ENCODE measurements at regions not wholly inside any gene's neighbourhood (a gene's known extent, or its start where the extent isn't known, plus 50 kb on each side); places are given as distances from the start of the nearest gene placed in this dataset.

- H3K27ac ChIP-seq: peak overlapping the region in 2 of 10 donors; percentile 32 to 37
- H3K9me3 ChIP-seq: peaks cover 0 to 15% (median 0%) of the 10 kb centered on the region in 11 donors
- ATAC-seq: no peak
- intact Hi-C loops (cut with DNase I): no loop called here
- no peak for TF ChIP-seq CTCF (IDR thresholded peaks at IDR 0.05)
- H3K36me3 ChIP-seq: no peaks in the 10 kb centered on the region
- H3K27me3 ChIP-seq: no peaks in the 10 kb centered on the region
- H3K4me3 ChIP-seq: peak overlapping the region in 5 of 10 donors; percentile 21 to 33 (median 26)
- WGBS, 2 donors: 46 to 49% methylated on average over 14 of the region's 14 CpGs
- no peak for DNase-seq
- peaks cover 0 to 8% (median 0%) of the 10 kb centered on the region in 9 donors for H3K4me1 ChIP-seq
Measured at GRCh38 chr20:11777387-11778205, 140.1 kb upstream of the BTBD3 start.

- H3K4me3 ChIP-seq: peak overlapping the region in 5 of 10 donors; percentile 21 to 33 (median 26)
- no peaks in the 10 kb centered on the region for H3K36me3 ChIP-seq
- no peak for TF ChIP-seq CTCF (IDR thresholded peaks at IDR 0.05)
- 26 to 41% methylated on average over 5 of the region's 5 CpGs for WGBS, 2 donors
- DNase-seq: no peak
- no peaks in the 10 kb centered on the region for H3K27me3 ChIP-seq
- peak overlapping the region in 2 of 10 donors; percentile 32 to 37 for H3K27ac ChIP-seq
- peaks cover 0 to 8% (median 0%) of the 10 kb centered on the region in 9 donors for H3K4me1 ChIP-seq
- H3K9me3 ChIP-seq: peaks cover 0 to 9% (median 0%) of the 10 kb centered on the region in 11 donors
- ATAC-seq: no peak
- intact Hi-C loops (cut with DNase I): no loop called here
Measured at GRCh38 chr20:11778206-11778570, 139.5 kb upstream of the BTBD3 start.

GRCh38 chr20:11780765-11781369 lies 136.8 kb upstream of the BTBD3 start:
- TF ChIP-seq CTCF (IDR thresholded peaks at IDR 0.05): no peak
- no peak for ATAC-seq
- Histone ChIP-seq H3K27ac (no peak overlapping the region), H3K4me3 (no peak overlapping the region), H3K9me3 (no peaks in the 10 kb centered on the region), H3K27me3 (no peaks in the 10 kb centered on the region), H3K36me3 (no peaks in the 10 kb centered on the region), H3K4me1 (peaks cover 0 to 8% (median 0%) of the 10 kb centered on the region in 9 donors)
- WGBS, 2 donors: 82 to 83% methylated on average over 2 of the region's 2 CpGs
- intact Hi-C loops (cut with DNase I): no loop called here
- DNase-seq: no peak

GRCh38 chr20:11783102-11783850 lies 134.4 kb upstream of the BTBD3 start:
- H3K4me1 ChIP-seq: peaks cover 0 to 6% (median 0%) of the 10 kb centered on the region in 9 donors
- ATAC-seq: no peak
- no peaks in the 10 kb centered on the region for H3K36me3 ChIP-seq
- DNase-seq: no peak
- no peak overlapping the region for H3K27ac ChIP-seq
- intact Hi-C loops (cut with DNase I): no loop called here
- WGBS, 2 donors: 75% methylated on average over 6 of the region's 6 CpGs
- no peak overlapping the region for H3K4me3 ChIP-seq
- H3K27me3 ChIP-seq: no peaks in the 10 kb centered on the region
- no peaks in the 10 kb centered on the region for H3K9me3 ChIP-seq
- TF ChIP-seq CTCF (IDR thresholded peaks at IDR 0.05): no peak
